Tibial nerve (tissue), 4 donors: ENCODE measurements at regions not wholly inside any gene's neighbourhood (a gene's known extent, or its start where the extent isn't known, plus 50 kb on each side); places are given as distances from the start of the nearest gene placed in this dataset.

Source experiments
- DNase-seq, 2 donors: peaks; one replicate each; pipeline ENCODE4 v3.0.0-alpha.2; 2019; ENCODE audit warnings: low spot score in 2 of 2
- H3K27ac ChIP-seq, 4 donors: fragments of 200-600 bp; sonication (generic) in 3 of 4; one replicate each; pipeline ENCODE4 v1.5.1; 2017 to 2019; ENCODE audit warnings: mild to moderate bottlenecking in 1 of 4
- H3K27me3 ChIP-seq, 2 donors: fragments of 200-600 bp; sonication (generic) in 1 of 2; one replicate each; pipeline versions ENCODE4 v1.5.1 to v1.6.0; 2017 to 2019
- H3K36me3 ChIP-seq, 3 donors: fragments of 200-600 bp; sonication (generic); one replicate each; pipeline ENCODE4 v1.5.1; 2018 to 2019
- H3K4me1 ChIP-seq, 4 donors: fragments of 200-600 bp; sonication (generic) in 3 of 4; one replicate each; pipeline ENCODE4 v1.5.1; 2017 to 2019
- H3K4me3 ChIP-seq, 4 donors: fragments of 200-600 bp; sonication (generic) in 3 of 4; one replicate each; pipeline ENCODE4 v1.5.1; 2017 to 2019; ENCODE audit warnings: mild to moderate bottlenecking in 1 of 4, moderate library complexity in 1 of 4
- H3K9me3 ChIP-seq, 4 donors: fragments of 200-600 bp; sonication (generic) in 3 of 4; one replicate each; pipeline ENCODE4 v1.5.1; 2017 to 2019
- EP300 ChIP-seq, 2 donors: sonication (generic); formaldehyde crosslinking; IDR thresholded peaks; one replicate each; pipeline ENCODE4 v1.6.1; 2017; ENCODE audit warnings: antibody characterized with exemption in 2 of 2, mild to moderate bottlenecking in 1 of 2
- POLR2A ChIP-seq, 2 donors: fragments of 450-650 bp; IDR thresholded peaks; one replicate each; pipeline ENCODE4 v1.6.1; 2017; ENCODE audit warnings: antibody characterized with exemption in 2 of 2, mild to moderate bottlenecking in 2 of 2, moderate library complexity in 2 of 2
- WGBS, 2 donors: methylation state at CpG; one replicate each; pipeline ENCODE4 v1.1.5; 2018; 5-methylcytosine and 5-hydroxymethylcytosine counted together
- TF ChIP-seq, protein P1 (sequence below), 5 experiments: fragments of 200-600 bp in 3 of 5; fragments of 450-650 bp in 2 of 5; sonication (generic) in 3 of 5; IDR thresholded peaks; one replicate each; pipeline ENCODE4 v1.5.1; 2016 to 2019; ENCODE audit warnings: antibody characterized with exemption in 5 of 5, mild to moderate bottlenecking in 3 of 5, moderate library complexity in 2 of 5

DNA sequence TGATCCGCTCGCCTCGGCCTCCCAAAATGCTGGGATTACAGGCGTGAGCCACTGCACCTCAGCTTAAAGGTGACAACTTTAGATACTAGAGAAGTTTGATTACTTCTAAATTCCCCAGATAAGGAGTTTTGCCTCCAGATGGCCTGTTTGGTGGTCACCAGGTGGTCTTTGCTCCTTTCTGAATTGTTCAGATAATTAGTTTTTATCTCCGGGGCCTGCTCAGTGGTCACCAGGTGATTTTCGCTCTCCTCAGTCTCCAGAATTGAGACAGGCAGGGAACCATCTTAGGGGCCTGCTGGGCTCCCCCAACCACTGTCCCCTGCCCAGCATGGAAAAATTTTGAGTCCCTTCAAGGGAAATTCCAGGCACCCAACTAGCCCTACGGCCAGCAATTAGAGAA is 62.6 kb downstream of the GPR6 start:
- TF ChIP-seq POLR2A (IDR thresholded peaks at IDR 0.05) (no peak), EP300 (IDR thresholded peaks at IDR 0.05) (no peak)
- TF ChIP-seq, protein P1, sequence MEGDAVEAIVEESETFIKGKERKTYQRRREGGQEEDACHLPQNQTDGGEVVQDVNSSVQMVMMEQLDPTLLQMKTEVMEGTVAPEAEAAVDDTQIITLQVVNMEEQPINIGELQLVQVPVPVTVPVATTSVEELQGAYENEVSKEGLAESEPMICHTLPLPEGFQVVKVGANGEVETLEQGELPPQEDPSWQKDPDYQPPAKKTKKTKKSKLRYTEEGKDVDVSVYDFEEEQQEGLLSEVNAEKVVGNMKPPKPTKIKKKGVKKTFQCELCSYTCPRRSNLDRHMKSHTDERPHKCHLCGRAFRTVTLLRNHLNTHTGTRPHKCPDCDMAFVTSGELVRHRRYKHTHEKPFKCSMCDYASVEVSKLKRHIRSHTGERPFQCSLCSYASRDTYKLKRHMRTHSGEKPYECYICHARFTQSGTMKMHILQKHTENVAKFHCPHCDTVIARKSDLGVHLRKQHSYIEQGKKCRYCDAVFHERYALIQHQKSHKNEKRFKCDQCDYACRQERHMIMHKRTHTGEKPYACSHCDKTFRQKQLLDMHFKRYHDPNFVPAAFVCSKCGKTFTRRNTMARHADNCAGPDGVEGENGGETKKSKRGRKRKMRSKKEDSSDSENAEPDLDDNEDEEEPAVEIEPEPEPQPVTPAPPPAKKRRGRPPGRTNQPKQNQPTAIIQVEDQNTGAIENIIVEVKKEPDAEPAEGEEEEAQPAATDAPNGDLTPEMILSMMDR (IDR thresholded peaks at IDR 0.05), result no peak
- H3K27ac ChIP-seq, result no peak overlapping the region
- H3K4me1 ChIP-seq, result peaks cover 0 to 10% (median 0%) of the 10 kb centered on the region in 4 donors
- no peak overlapping the region for H3K4me3 ChIP-seq
- H3K36me3 ChIP-seq, result no peaks in the 10 kb centered on the region
- no peak for DNase-seq
- H3K27me3 ChIP-seq, result no peaks in the 10 kb centered on the region
- WGBS, 2 donors, result 86 to 87% methylated on average over 7 of the region's 7 CpGs
- H3K9me3 ChIP-seq, result peaks cover 0 to 2% (median 0%) of the 10 kb centered on the region in 4 donors

DNA sequence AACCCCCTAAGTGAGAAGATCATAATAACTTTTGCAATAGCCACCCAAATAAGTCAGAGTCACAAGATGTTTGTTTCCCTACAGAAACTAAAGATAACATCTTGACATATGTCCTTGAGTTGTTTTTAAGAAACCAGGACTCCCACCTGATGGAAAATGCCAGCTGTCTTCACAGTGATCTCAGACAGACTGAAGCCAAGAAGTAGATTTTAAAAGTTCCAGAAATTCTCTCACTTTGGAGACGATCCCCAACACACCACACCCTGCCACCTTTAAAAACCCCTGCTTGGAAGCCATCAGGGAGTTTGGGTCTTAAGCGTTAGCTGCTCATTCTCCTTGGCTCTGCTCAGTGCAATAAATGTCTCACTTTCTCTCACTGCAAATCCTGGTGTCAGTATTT is 63.0 kb downstream of the GPR6 start:
- Histone ChIP-seq H3K4me1 (peaks cover 0 to 10% (median 0%) of the 10 kb centered on the region in 4 donors), H3K27me3 (no peaks in the 10 kb centered on the region), H3K36me3 (no peaks in the 10 kb centered on the region), H3K4me3 (no peak overlapping the region), H3K9me3 (peaks cover 0 to 6% (median 0%) of the 10 kb centered on the region in 4 donors), H3K27ac (no peak overlapping the region)
- DNase-seq, result no peak
- TF ChIP-seq EP300 (IDR thresholded peaks at IDR 0.05) (no peak), POLR2A (IDR thresholded peaks at IDR 0.05) (no peak)
- TF ChIP-seq, protein P1 (IDR thresholded peaks at IDR 0.05), result no peak
- WGBS, 2 donors, result 50 to 51% methylated on average over 2 of the region's 2 CpGs

DNA sequence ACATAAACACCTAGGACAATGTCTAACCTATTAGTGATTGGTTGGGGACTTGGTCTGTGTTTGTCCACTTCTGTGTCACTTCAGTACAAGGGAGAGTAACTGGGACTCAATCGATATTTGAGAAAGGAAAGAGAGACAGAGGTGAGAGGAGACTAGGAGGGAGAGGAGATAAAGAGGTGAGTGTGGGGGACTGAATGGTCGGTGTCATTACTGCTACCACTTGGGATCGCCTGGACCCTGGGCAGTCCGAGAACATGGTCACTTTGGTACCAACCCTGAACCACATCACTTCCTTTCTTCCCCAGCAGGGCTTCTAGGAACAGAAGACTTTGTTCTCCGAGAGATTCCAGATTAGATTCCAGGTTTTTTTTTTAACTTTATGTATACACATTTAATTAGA is 63.7 kb downstream of the GPR6 start:
- Histone ChIP-seq H3K36me3 (no peaks in the 10 kb centered on the region), H3K4me3 (no peak overlapping the region), H3K27ac (no peak overlapping the region), H3K4me1 (peaks cover 0 to 10% (median 0%) of the 10 kb centered on the region in 4 donors), H3K27me3 (no peaks in the 10 kb centered on the region), H3K9me3 (peaks cover 0 to 6% (median 0%) of the 10 kb centered on the region in 4 donors)
- TF ChIP-seq POLR2A (IDR thresholded peaks at IDR 0.05) (no peak), EP300 (IDR thresholded peaks at IDR 0.05) (no peak)
- TF ChIP-seq, protein P1 (IDR thresholded peaks at IDR 0.05), result no peak
- WGBS, 2 donors, result 82 to 91% methylated on average over 5 of the region's 5 CpGs
- DNase-seq, result no peak

DNA sequence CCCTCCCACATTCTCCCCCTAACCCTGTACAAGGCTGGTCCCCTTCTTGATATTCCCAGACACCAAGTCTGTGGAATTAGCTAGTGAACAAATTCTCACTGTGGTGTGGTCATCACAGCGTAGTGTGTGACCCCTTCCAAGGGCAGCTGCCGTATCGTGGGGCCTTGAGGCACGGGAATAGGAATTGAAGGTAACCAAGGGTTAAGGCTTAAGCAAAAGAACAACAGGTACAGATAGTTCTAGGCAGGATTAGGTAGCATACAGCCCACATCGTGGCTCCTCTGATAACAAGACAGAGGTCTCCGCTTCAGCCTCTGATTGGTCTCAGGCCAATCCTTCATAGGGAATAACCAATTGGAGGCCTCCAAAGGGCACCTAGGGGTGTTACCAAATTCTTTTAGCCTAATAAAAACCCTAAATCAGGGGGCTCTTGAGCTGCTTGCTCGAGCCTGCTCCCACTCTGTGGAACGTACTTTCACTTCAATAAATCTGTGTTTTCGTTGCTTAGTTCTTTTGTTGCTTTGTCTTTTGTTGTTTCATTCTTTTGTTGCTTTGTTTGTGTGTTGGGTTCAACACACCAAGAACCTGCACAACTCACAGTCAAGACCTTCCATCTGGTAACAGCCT is 64.7 kb downstream of the GPR6 start:
- no peak overlapping the region for H3K4me3 ChIP-seq
- TF ChIP-seq POLR2A (IDR thresholded peaks at IDR 0.05) (no peak), EP300 (IDR thresholded peaks at IDR 0.05) (no peak)
- H3K27ac ChIP-seq, result no peak overlapping the region
- H3K4me1 ChIP-seq, result peaks cover 0 to 10% (median 0%) of the 10 kb centered on the region in 4 donors
- H3K27me3 ChIP-seq, result no peaks in the 10 kb centered on the region
- no peak for DNase-seq
- H3K9me3 ChIP-seq, result peaks cover 0 to 6% (median 0%) of the 10 kb centered on the region in 4 donors
- WGBS, 2 donors, result 73 to 76% methylated on average over 9 of the region's 9 CpGs
- H3K36me3 ChIP-seq, result no peaks in the 10 kb centered on the region

DNA sequence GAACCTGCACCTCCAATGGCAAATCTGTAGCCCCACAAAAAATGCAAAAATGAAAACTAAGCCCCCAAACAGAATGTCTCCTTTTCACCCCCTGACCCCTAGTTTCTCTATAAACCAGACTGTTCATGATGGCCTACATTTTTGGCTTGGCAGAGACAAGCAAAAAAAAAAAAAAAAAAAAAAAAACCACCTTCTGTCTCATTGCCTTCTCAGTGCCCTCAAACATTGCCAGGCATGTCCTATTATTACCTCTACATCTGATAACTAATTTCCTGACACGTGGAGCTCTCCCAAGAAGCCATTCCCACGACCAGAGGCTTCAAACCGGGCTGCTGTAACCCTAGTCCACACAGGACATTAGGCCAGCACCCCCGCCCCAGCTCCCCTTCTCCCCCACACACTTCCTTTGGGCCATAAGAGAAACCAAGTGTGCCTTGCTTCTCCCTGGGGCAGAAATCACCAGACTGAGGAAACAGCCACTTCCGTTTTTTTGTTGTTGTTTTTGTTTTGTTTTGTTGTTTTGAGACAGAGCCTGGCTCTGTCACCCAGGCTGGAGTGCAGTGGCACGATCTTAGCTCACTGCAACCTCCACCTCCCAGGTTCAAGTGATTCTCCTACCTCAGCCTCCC is 65.4 kb downstream of the GPR6 start:
- H3K36me3 ChIP-seq, result no peaks in the 10 kb centered on the region

More for the DNA sequence above, 65.4 kb downstream of the GPR6 start:
- no peak overlapping the region for H3K27ac ChIP-seq
- H3K4me1 ChIP-seq, result peaks cover 0 to 10% (median 0%) of the 10 kb centered on the region in 4 donors
- TF ChIP-seq, protein P1 (IDR thresholded peaks at IDR 0.05), result no peak
- TF ChIP-seq POLR2A (IDR thresholded peaks at IDR 0.05) (no peak), EP300 (IDR thresholded peaks at IDR 0.05) (no peak)
- DNase-seq, result no peak
- no peaks in the 10 kb centered on the region for H3K27me3 ChIP-seq
- peaks cover 0 to 6% (median 0%) of the 10 kb centered on the region in 4 donors for H3K9me3 ChIP-seq
- no peak overlapping the region for H3K4me3 ChIP-seq
- WGBS, 2 donors, result 56 to 64% methylated on average over 6 of the region's 6 CpGs
